OCI-LY3 (cell line): ENCODE measurements at regions not wholly inside any gene's neighbourhood (a gene's known extent, or its start where the extent isn't known, plus 50 kb on each side); places are given as distances from the start of the nearest gene placed in this dataset.

ENCODE experiments used
- CTCF ChIP-seq: fragments of 200-600, 300-600 bp; sonication (generic); IDR thresholded peaks from 2 replicates; pipeline ENCODE4 v1.5.1; 2014; ENCODE audit warnings: antibody characterized with exemption, low read length, low read depth
- EZH2phosphoT487 ChIP-seq: fragments of 200-600 bp; shearing (Covaris generic); IDR thresholded peaks from 2 replicates; pipeline ENCODE4 v1.6.1; 2018; ENCODE audit warnings: antibody characterized with exemption, mixed run types, low read depth

GRCh38 chr5:97267767-97268166 is 84.7 kb upstream of the RIOK2 start:
- no peak for TF ChIP-seq CTCF
- no peak for TF ChIP-seq EZH2phosphoT487
